HG03575 (cell line): ENCODE measurements at regions not wholly inside any gene's neighbourhood (a gene's known extent, or its start where the extent isn't known, plus 50 kb on each side); places are given as distances from the start of the nearest gene placed in this dataset.

Experiments used
- ATAC-seq: cut with Tn5 transposase; IDR thresholded peaks from one replicate; pipeline ENCODE4 v1.9.1; 2021; ENCODE audit not compliant: unreplicated experiment, insufficient number of reproducible peaks, low FRiP score; ENCODE audit errors: extremely low read depth

DNA sequence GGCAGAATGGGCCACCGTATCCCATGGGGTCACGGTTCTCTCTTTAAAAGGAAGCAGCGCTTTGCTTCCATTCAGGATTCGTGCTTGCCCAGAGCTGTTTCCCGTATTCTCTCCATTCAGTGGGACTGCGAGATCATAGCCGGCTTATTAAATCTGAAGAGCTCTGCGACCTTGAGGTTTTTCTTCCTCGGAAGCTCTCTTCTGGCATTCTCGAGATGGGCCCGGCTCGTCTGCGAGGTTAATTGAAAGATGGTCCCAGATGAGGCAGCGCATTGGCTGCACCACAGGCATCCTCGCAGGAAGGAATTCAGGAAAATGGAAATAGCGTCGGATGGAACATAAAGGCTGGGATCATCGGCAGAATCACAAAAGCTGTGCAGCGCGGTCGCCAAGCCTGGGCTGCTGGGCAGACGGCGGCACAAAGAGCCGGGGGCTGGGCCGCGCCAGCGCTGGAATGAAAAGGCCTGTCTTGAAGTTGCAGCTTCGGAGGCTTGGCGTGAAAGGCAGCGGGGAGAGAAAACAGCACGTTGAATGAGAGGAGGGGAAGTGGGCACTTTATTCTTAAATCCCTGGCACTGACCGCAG is 236.2 kb downstream of the IRX2 start:
- no peak for ATAC-seq

DNA sequence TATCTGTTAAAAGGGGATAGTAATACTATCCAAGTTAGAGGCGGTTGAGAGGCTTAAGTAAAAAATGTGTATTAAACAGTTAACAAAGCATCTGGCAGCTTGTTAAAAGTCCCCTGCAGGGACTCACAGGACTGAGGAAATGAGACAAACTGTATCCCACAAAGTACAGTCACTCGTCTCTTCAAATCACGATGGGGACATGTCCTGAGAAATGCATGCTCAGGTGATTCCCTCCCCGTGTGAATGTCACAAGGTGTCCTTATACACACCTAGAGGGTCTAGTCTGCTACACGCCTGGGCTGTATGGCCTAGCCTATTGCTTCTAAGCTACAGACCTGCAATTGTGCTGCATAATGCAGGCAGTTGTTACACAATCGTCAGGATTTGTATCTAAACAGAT is 237.0 kb downstream of the IRX2 start:
- ATAC-seq = no peak

DNA sequence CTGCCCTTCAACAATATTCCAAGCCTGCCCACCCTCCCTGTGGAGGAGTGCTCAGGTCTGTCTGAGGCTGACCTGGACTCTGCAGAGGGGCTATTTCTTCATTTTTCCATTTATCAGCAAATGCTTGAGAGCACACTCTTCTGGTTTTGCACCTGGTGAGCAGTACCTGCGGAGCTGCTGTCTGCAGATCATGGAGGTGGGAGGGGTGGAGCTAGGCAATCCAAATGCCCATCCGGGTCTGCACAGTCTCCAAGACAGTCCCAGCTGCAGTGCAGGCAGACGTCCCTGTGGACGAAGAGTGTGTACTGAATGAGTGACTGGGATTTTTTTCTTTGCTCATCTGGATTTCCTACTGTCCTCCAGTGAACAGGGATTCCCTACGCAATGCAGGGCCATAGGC is 239.8 kb downstream of the IRX2 start:
- ATAC-seq = no peak

DNA sequence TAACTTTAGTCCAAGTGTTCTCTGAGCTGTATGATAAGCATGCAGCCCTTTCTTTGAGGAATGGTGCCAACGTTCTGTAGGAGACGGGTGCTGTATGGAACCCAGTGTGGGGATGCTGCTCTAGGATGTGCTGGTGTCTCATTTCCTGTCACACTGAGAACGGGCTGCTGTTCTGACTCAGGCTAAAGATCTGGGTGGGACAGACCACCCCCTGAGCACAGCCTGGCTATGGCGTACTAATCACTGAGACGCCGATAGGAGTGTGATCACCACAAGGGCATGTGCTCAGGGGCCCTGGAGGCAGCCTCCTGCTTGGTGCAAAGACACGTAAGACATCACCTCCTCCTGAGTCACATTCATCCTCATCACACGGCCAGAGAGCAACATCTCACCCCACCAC is 240.4 kb downstream of the IRX2 start:
- ATAC-seq = no peak

DNA sequence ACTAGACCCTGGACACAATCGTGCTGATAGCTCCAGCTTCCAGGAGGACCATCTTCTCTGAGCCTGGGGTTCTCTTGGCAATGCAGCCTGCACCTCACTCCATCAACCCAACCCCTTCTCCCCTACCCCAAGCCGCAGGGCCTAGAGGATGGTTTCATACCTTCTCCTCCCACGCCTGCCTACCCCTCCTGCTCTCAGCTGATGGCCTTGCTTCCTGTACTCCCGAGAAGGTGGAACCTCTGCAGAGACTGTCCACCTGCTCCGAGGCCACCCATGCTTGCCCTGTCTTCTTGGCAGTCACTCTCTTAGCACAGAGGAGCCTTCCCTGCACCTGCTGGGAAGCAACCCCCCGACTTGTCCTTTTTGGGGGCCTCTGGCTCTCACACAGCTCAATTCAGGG is 241.9 kb downstream of the IRX2 start:
- ATAC-seq = no peak

DNA sequence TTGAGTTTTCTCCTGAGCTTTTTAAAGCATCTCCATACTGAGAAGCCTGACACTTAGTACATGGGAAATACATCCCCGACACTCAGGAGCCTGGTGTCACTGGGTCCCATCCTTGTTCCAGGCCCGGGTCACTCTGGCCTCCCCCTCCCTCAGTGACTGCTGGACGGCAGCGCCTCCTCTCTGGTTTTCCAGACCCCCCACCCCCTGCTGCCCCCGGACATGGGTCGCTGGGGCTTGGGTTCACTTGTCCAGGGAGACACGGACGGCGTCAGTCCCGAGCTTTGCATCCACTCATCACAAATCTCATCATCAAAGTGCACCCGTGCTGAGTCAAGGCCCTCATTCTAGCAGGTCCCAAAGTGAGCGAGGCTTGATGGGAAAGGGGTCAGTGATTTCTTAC is 243.0 kb downstream of the IRX2 start:
- ATAC-seq = no peak

DNA sequence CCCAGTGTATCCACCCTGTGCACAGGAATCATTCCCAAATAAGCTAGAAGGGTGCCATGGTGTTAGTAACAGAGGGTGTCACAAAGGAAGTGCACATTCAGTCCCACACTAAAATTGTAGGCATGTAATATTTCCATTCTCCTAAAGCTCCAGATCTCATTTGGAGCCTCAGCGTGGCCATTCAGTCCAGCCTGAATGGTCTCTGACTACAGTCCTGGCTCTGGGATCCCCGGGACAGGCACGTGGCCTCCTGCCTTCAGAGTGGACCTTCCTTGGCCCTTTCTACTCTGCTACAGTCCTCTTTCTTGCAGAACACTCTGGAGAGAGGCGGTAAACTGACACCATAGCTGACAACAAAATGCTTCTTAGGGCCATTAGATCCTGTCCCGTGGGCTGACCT is 243.9 kb downstream of the IRX2 start:
- no peak for ATAC-seq

DNA sequence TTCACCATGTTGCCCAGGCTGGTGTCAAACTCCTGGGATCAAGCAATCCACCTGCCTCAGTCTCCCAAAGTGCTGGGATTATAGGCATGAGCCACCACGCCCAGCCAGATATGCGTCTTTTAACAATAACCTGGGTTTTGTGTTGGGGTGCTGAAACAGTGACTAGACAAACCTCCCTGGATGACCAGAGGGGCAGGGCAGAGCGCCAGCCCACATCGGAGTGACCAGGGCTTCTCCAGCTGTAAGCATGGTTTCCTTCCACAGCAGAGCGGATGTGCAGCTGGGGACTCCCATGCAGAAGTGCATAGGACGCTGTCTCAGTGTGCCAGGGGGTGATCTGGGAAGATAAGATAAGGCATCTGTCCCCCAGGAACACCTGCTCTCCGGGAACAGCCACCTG is 244.9 kb downstream of the IRX2 start:
- no peak for ATAC-seq

DNA sequence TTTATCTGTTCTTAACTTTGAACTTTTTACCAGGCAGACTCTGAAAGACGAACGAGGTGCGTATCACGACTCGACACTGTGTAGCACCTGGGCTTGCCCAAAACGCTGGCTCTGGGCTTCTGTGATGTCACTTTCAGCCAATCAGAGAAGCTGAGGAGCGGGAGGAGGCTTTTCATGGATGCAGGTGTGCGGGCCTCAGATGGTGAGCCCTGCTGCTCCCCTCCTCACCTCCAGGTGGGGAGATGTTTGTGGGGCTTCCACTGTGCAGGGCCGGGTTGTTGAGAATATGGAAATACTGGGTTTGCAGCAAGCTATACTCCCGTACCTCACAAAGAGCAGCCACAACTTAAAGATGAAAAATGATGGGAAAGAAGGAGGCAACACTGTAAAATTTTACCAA is 246.3 kb downstream of the IRX2 start:
- ATAC-seq = no peak

DNA sequence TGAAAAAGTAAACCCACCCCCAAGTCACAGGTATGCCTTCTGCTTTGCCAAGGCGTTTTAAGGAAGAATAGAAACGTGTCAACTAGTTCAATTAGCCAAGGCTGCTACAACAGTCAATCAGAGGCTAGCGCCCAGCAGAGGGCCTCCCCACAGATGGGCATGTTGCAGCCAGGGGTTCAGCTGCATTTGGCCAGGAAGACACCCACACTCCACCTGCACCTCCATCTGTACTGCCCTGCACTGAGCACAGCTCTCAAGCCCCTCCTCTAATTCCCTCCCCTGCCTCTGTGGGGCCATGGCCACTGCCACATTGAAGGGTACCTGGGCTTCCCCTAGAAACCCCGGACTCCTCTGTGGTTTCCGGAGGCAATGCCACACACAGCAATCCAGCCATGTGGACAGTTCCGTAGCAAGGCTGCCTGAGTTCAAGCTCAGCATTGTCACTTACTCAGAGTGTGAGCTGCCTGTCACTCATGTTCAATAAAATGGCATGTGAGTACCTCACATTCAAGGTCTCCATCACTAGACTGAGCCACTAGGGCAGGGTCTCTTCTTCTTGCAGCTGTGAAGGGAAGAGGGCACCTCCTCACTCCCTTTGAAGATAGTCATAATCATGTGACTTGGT is 248.4 kb downstream of the IRX2 start:
- ATAC-seq = no peak

DNA sequence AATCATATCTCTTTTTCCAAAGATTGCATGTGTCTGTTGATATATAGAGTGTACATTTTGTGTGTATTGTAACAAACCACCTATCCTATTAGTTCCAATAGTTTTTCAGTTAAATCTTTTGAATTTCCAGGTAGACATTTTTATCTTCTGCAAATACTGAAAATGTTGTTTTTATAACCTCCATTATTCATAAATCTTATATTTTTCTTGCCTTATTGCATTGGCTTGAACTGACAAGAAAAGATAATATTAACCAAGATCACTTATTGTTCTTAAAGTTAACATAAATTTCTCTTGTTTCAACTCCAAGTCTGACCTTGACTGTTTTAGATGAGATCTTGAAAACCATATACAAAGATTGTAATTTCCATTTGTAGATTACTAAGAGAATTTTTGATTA is 251.6 kb downstream of the IRX2 start:
- no peak for ATAC-seq

DNA sequence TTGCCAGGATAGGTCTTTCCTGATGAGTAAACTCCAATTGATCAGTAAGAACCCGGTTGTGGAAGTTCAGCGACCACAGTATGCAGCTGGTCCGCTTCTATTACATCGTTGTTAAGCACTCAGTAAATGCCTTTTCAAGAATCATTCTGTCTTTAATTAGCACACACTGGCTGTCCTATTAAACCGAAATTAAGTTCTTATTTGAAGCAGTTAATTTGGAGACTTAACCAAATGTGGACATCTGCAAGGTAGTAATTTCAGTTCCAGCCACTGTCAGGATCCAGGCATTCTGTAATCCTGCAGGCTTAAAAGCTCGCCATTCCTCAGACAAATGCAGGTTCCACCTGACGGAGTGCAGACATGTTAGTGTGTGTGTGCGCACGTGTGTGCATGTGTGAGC is 254.6 kb downstream of the IRX2 start:
- ATAC-seq = no peak

DNA sequence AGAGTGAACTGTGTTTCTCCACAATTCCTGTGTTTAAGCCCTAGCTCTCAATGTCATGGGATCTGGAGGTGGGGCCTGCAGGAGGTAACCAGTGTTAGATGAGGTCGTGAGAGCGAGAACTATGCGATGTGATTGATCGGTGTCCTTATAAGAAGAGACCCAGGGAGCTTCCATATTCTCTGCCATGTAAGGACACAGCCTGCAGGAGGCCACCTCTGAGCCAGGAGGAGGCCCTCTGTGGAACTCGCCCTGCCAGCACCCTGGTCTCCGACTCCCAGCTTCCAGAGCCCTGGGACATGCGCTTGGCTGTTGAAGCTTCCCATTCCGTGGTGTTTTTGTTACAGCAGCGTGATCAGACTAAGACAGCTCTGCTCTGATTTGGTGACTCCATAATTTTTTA is 255.4 kb downstream of the IRX2 start:
- ATAC-seq = no peak

DNA sequence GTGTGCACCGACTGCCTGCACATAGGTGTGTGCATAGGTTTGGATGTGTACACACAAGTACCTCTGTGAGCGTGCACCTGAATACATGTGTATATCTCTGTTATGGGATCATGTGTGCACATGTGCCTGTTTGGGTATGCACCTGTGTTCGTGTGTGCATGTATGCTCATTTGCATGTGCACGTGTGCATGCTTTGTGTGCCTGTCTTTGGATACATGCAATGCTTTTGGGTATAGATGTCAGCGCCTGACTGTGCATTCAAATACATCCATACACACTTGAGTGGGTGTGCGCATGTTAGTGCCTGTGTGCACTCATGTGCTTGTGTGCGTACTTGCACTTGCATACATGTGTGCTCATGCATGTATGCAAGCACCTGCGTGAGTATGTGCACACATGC is 258.1 kb downstream of the IRX2 start:
- ATAC-seq = no peak

DNA sequence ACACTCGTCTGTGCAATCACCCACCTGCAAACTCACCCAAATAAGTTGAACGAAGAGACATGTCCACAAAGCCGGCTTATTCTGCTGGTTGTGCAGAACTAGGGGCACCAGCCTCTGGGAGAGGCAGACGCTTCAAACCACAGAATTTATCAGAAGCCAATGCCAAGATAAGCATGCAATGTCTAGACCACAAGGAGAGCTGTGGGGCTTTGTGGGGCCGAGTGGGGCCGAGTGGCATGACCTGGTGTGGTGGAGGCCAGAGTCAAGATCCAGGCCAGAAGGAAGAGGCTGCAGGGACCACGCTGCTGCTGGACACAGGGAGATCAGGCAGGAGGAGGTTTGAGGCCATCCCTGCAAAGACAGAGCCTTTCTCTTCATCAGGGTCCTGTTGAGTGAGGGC is 259.0 kb downstream of the IRX2 start:
- no peak for ATAC-seq

DNA sequence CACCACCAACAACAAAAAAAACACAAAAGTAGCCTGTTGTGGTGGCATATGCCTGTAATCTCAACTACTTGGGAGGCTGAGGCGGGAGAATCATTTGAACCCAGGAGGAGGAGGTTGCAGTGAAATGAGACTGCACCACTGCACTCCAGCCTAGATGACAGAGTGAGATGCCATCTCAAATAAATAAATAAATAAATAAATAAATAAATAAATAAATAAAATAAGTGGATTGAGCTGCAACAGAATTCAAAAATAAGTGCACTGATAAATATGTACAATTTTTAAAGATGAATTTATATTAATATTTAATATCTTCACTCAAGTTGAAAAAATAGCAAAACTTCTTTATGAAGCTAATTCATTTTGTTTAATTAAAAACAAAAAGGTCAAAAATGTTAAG is 259.6 kb downstream of the IRX2 start:
- ATAC-seq = no peak

DNA sequence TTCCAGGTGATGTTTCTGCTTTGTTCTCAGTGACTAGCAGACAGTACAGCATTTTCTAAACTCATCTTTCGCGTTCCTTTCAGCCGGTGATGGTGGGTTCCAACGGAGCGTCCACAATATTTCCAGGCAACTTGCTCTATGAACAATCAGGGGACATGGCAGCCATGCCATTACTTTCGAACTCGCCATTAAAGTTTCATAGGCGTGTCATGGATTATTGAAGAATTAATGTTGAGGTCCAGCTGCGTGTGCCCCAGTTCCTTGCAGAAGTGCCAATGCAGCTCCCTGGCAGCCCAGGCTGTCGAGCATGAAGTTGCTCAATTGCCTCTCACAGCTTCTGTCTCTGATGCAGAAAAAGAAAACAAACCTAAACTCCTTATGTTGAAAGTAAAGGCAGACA is 262.2 kb downstream of the IRX2 start:
- no peak for ATAC-seq

DNA sequence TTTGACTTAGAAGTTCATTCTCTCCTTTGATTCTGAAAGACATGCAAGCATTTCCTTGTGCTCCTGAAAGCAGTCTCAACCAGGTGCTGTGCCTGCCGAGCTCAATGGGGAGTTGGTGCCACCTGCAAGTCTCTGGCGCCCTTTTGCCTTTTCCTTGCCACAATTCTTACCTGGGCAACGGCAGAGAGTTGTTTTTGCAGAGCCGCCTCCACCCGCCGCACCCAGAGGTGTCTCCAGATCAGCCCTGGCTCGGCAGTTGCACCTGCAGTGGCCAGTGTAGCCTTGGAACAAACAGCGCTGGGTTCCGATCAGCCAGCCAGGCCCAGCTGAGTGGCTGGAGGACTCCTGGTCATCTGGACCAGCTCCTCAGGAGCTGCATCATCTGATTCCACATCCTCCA is 262.9 kb downstream of the IRX2 start:
- ATAC-seq = no peak

DNA sequence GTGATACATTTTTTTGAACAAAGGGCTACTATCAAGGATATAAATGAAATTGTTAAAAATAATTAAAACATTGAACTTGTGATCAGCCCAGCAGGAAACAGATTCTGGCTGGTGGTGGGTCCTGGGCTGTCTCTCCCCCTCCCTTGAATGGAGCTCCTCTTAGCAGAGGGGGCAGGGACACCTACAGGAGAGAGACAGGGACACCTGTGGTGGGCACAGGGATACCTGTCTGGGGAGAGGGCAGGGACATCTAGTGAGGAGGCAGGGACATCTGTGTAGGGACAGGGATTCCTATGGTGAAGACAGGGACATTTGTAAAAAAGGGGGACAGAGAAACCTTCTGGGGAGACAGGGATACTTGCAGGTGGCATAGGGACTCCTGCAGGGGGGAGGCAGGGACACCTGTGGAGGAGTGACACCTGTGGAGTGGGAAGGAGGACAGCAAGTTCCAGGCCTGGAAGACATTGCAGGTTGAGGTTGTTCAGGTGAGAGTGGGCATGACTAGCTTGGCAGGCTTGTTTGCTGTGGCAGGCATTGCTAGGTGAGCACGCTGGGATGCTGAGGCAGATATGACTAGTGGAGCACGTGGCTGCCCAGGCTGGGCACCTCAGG is 264.2 kb downstream of the IRX2 start:
- ATAC-seq = no peak

DNA sequence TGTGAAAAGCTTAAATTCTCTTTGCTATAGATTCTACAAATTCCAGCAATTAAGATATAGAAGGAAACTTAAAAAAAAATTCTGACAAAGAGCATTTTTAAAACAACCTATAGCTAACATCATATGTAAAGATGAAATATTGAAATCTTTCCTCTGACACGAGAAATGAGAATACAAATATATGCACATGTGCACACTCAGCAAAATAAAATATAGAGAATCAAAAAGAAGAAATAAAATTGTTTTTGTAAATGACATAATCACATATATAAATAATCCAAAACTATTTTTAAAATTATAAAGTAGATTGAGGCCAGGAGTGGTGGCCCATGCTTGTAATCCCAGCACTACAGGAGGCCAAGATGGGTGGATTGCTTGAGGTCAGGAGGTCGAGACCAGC is 265.1 kb downstream of the IRX2 start:
- ATAC-seq = no peak

DNA sequence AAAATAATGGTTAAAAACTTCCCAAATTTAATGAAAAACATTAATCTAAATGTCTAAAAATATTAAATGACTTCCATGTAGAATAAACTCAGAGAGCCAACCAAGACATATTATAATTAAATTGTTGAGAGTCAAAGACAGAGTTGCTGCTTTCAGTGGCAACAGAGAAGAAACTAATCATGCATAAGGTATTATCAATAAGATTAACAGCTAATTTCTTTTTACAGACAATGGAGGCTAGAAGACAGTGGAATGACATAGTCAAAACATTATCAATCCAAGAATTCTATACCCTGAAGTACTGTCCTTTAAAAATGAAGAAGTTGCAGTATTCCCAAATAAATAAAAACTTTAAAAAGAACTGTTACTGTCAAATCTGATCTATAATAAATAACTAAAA is 268.7 kb downstream of the IRX2 start:
- ATAC-seq = no peak
